Lower lobe of right lung (tissue), 2 donors: ENCODE measurements at regions not wholly inside any gene's neighbourhood (a gene's known extent, or its start where the extent isn't known, plus 50 kb on each side); places are given as distances from the start of the nearest gene placed in this dataset.

Experiments used
- ATAC-seq, 2 donors: fragments of 200-7000 bp; cut with Tn5 transposase; one replicate each; pipeline ENCODE4 v1.9.1; 2020 to 2022; ENCODE audit warnings: mild to moderate bottlenecking in 2 of 2, moderate library complexity in 2 of 2
- DNase-seq: peaks from one replicate; pipeline ENCODE4 v3.0.0-alpha.2; 2020
- H3K27ac ChIP-seq: fragments of 200-600 bp; one replicate; pipeline ENCODE4 v1.8.0; 2022
- H3K27me3 ChIP-seq: fragments of 200-600 bp; one replicate; pipeline ENCODE4 v1.8.0; 2022; ENCODE audit warnings: low read depth
- H3K36me3 ChIP-seq: fragments of 200-600 bp; one replicate; pipeline ENCODE4 v1.8.0; 2022; ENCODE audit warnings: mild to moderate bottlenecking
- H3K4me1 ChIP-seq: fragments of 200-600 bp; one replicate; pipeline ENCODE4 v1.8.0; 2022
- H3K4me3 ChIP-seq: fragments of 200-600 bp; one replicate; pipeline ENCODE4 v1.8.0; 2022; ENCODE audit warnings: mild to moderate bottlenecking
- H3K9me3 ChIP-seq: fragments of 200-600 bp; one replicate; pipeline ENCODE4 v1.8.0; 2022
- intact Hi-C: fragments of 100-400 bp; cut with DNase I; formaldehyde crosslinking; loops from one replicate; pipeline ENCODE4 v1.11.0; 2022
- TF ChIP-seq, protein P1 (sequence below): fragments of 200-600 bp; IDR thresholded peaks from one replicate; pipeline ENCODE4 v1.8.0; 2022; ENCODE audit warnings: antibody characterized with exemption, mild to moderate bottlenecking
- donor health status: DM: no; HTN: yes; CAD: no; lungs with severe emphysema.

DNA sequence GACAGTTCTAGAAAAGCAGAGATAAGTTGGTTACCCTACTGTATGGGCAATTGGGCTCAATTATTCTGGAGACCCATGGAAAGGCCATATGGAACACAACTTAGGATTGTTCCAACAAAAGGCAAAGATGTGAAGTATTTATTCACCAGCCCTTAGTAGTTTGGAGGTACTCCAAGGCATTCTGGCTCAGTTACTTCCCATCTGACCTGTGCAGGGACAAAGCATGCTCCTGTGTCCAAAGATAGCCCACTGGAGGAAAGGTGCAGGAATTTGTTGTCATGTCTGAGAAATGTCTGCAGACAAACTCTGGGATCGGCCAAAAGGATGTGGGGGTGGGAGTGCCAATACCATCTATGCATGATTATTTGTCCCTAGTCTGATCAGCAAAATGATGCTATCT lies 279.5 kb upstream of the PTGER4 start:
- intact Hi-C loops, result no loop called here
- DNase-seq (no peak), ATAC-seq (no peak)
- Histone ChIP-seq H3K36me3 (no peaks in the 10 kb centered on the region), H3K4me1 (peaks cover 8% of the 10 kb centered on the region), H3K9me3 (no peaks in the 10 kb centered on the region), H3K27me3 (no peaks in the 10 kb centered on the region), H3K4me3 (no peak overlapping the region), H3K27ac (no peak overlapping the region)
- TF ChIP-seq, protein P1, sequence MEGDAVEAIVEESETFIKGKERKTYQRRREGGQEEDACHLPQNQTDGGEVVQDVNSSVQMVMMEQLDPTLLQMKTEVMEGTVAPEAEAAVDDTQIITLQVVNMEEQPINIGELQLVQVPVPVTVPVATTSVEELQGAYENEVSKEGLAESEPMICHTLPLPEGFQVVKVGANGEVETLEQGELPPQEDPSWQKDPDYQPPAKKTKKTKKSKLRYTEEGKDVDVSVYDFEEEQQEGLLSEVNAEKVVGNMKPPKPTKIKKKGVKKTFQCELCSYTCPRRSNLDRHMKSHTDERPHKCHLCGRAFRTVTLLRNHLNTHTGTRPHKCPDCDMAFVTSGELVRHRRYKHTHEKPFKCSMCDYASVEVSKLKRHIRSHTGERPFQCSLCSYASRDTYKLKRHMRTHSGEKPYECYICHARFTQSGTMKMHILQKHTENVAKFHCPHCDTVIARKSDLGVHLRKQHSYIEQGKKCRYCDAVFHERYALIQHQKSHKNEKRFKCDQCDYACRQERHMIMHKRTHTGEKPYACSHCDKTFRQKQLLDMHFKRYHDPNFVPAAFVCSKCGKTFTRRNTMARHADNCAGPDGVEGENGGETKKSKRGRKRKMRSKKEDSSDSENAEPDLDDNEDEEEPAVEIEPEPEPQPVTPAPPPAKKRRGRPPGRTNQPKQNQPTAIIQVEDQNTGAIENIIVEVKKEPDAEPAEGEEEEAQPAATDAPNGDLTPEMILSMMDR, result no peak

DNA sequence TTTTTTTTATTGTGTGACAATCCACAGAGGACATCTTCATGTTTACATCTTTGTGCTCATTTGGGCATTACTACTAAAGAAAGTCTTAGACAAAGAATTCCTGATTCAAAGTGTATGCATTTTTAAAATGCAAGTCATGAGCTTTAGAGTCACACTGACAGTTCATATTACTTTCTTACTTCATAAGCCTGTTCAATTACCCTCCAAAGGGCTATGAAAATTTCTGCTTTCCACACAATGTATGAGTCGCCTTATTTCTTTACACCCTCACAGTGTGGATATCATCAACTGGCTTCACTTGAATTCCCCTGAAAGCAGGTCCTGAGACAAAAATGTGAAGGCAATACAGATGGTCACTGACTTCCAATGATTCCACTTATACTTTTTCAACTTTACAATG lies 280.4 kb upstream of the PTGER4 start:
- Histone ChIP-seq H3K9me3 (no peaks in the 10 kb centered on the region), H3K4me1 (no peaks in the 10 kb centered on the region), H3K27ac (no peak overlapping the region), H3K4me3 (no peak overlapping the region), H3K36me3 (no peaks in the 10 kb centered on the region), H3K27me3 (no peaks in the 10 kb centered on the region)
- ATAC-seq, result no peak
- DNase-seq, result no peak
- intact Hi-C loops, result no loop called here
- TF ChIP-seq, protein P1, result no peak

DNA sequence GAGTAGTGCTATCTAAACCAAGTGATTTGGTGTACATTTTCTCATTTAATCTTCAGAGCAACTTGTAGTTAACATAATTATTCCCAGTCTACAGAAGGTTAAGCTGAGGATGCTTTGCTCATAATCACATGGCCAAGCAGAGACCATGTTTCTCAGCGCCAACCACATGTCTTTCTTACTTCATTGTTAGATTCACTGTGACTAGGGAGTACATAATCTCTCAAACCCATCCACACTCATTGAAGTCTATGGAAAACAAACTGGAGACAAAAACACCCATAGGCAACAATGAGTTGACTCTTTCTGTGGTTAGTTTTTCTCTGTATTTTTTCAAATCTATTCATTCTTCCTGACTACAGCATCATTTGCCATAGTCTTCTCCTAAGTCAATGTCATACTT lies 281.7 kb upstream of the PTGER4 start:
- TF ChIP-seq, protein P1, result no peak
- no peaks in the 10 kb centered on the region for H3K27me3 ChIP-seq
- ATAC-seq, result no peak
- intact Hi-C loops, result no loop called here
- no peaks in the 10 kb centered on the region for H3K9me3 ChIP-seq
- no peak overlapping the region for H3K4me3 ChIP-seq
- no peaks in the 10 kb centered on the region for H3K4me1 ChIP-seq
- no peaks in the 10 kb centered on the region for H3K36me3 ChIP-seq
- DNase-seq, result no peak
- no peak overlapping the region for H3K27ac ChIP-seq

DNA sequence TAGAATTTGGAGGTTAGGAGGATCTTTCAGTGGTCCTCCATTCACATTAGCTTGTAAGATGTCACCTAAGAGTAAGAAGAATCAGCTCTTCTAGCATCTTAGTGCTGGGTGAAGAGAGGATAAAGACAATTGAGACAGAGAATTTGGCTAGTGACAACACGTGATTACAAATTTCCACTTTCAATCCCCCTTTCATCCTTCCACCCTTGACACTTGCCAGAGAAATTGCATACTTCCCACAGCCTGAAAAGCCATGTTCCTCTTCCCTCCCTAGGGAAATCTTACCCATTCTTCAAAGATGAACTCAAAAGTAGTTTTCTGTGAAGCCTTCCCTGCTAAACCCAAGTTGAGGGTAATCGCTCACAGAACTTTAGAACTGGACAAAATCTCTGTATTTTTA lies 282.6 kb upstream of the PTGER4 start:
- Histone ChIP-seq H3K36me3 (no peaks in the 10 kb centered on the region), H3K4me3 (no peak overlapping the region), H3K27me3 (no peaks in the 10 kb centered on the region), H3K27ac (no peak overlapping the region), H3K4me1 (peaks cover 6% of the 10 kb centered on the region), H3K9me3 (no peaks in the 10 kb centered on the region)
- intact Hi-C loops, result no loop called here
- no peak for ATAC-seq
- TF ChIP-seq, protein P1, result no peak
- no peak for DNase-seq

DNA sequence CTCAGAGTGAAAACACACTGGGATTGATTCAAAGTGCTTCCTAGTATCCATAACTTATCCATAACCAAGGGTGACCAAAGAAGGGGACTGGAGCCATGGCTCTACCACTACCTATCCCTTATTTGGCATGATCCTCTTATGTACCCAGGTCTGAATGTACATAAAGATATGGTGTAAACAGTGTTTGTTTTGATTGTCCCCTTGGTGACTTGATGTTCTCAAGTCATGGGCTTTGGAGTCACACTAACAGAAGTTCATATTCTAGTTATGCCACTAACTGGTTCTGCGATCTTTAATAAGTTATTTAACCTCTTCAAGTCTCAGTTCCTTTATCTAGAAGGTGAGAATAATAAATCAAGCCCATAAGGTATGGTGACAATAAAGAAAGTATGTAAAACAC lies 283.4 kb upstream of the PTGER4 start:
- no peaks in the 10 kb centered on the region for H3K27me3 ChIP-seq
- no peak for DNase-seq
- TF ChIP-seq, protein P1, result no peak
- no peak overlapping the region for H3K27ac ChIP-seq
- no peaks in the 10 kb centered on the region for H3K36me3 ChIP-seq
- no peak overlapping the region for H3K4me3 ChIP-seq
- peaks cover 12% of the 10 kb centered on the region for H3K4me1 ChIP-seq
- no peaks in the 10 kb centered on the region for H3K9me3 ChIP-seq
- ATAC-seq, result no peak
- intact Hi-C loops, result no loop called here

DNA sequence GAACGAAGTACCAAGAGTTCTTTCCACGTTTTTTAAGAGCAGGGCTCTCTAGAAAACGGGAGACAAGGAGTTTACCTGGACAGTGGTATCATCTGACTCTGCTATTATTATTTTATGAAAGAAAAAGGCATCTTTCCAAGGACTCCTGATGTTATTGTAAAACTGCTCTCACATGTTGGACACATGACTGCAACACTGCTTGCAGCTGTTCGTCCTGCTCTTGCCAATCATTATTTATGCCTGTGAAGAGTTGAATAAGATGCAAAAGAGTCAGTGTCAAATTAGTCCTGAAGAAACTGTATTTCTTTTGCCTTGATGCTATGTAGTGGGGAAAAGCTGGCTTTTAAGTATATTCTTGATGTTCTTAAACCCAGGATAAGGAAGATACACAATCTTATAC lies 284.5 kb upstream of the PTGER4 start:
- Histone ChIP-seq H3K27ac (no peak overlapping the region), H3K36me3 (no peaks in the 10 kb centered on the region), H3K27me3 (no peaks in the 10 kb centered on the region), H3K9me3 (no peaks in the 10 kb centered on the region), H3K4me1 (peaks cover 17% of the 10 kb centered on the region), H3K4me3 (no peak overlapping the region)
- ATAC-seq (no peak), DNase-seq (no peak)
- TF ChIP-seq, protein P1, result no peak
- intact Hi-C loops, result no loop called here
